HS-27A (cell line): ENCODE measurements at regions not wholly inside any gene's neighbourhood (a gene's known extent, or its start where the extent isn't known, plus 50 kb on each side); places are given as distances from the start of the nearest gene placed in this dataset.
"Not testable (repeated sequence)": the region's sequence is repeated elsewhere in the genome, so short reads cannot be mapped to it uniquely, and the experiment has no call there.

Experiments
- DNase-seq: peaks from one replicate; pipeline ENCODE4 v3.0.0-alpha.2; 2012; ENCODE audit warnings: low read depth, missing footprints

- no peak for DNase-seq
Measured at GRCh38 chr2:130251535-130251872, 53.3 kb upstream of the TUBA3E start.

DNA sequence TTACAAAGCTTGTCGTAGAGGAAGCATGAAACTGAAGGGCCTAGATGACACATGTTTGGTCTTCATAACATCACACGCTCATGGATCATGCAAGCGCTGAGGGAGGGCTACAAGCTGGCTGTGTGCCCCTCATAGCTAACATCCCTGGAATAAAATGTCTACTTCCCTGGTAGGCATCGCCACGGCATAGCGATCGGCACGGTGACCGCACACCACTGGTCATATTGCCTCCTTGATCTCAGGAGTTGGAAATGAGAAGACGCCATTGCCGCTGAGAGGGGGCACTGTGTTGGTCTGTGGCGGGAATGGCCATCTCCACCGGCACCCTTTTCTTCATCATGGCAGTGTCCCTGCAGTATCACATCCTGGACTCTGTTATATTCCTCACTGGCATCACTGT is 50.1 kb upstream of the TUBA3E start:
- DNase-seq, result not testable (repeated sequence)
